ENCODE measurements at regions not wholly inside any gene's neighbourhood (a gene's known extent, or its start where the extent isn't known, plus 50 kb on each side); places are given as distances from the start of the nearest gene placed in this dataset.

DNA sequence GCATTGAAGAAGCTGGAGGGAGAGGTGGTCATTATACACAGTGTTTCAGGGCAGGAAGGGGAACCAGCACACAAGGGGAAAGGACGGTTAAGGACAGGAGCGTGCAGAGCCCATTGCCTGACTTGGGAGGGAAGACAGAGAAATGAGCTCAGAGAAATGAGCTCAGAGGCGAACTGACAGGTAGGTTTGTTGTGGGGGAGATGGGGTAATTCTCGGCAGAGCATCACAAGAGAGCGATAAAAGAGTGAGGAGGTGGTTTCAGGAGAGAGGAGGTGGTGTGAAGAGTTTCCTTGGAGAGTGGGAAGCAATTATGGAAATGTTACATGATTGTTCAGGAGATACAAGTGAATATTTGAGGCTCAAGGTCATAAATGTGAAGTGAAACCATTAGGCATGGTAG is 61.0 kb downstream of the MRGPRX1 start:
- intact Hi-C loops (cut with micrococcal nuclease): loop anchor here (10.0 kb wide), 1 partner anchor 1283 kb away; no protein-coding TSS in a partner anchor

DNA sequence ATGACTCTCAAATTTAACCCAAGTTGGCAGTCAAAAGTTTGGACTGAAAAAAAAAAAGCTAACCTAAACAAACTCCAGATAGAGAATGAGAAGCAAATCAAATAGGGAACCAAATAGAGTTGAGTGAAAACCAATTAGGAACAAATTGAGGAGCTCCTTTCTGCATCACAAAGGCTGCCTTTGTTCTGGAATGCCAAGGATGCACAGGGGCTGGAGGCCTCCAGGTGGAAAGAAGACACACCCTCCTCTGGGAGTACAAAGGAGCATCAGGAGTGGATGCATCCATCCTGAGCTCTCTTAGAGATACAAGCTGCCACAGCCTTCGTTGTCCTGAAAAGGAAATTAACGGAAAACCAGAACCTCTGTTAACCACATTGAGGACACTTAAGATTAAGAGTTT is 73.3 kb downstream of the MRGPRX1 start:
- intact Hi-C loops (cut with micrococcal nuclease): no loop called here

DNA sequence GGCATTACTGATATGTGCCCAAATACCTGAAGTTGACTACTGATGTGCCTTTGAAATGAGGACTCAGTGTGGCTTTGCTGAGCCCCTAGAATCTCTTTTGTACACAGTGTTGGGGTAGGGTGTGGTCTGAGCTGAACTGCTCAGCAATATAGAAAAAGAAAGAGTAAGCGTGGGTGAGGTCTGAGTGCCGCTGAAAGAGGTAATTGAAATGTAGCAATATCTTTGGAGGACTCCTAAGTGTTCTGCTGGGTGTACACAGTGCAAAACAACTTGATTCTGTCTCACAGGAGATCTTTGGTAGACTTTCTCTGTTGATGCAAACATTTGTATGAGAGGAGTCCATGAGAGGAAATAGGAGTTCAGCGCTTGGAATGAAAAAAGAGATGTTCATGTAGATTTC is 73.7 kb upstream of the PTPN5 start:
- intact Hi-C loops (cut with micrococcal nuclease): no loop called here

GRCh38 chr11:18853086-18853720 is 61.6 kb upstream of the PTPN5 start:
- intact Hi-C loops (cut with micrococcal nuclease): loop anchor here (1.0 kb wide), 2 partner anchors 78 to 738 kb away; no protein-coding TSS in a partner anchor

GRCh38 chr11:18849406-18849805 is 57.8 kb upstream of the PTPN5 start:
- intact Hi-C loops (cut with micrococcal nuclease): no loop called here

DNA sequence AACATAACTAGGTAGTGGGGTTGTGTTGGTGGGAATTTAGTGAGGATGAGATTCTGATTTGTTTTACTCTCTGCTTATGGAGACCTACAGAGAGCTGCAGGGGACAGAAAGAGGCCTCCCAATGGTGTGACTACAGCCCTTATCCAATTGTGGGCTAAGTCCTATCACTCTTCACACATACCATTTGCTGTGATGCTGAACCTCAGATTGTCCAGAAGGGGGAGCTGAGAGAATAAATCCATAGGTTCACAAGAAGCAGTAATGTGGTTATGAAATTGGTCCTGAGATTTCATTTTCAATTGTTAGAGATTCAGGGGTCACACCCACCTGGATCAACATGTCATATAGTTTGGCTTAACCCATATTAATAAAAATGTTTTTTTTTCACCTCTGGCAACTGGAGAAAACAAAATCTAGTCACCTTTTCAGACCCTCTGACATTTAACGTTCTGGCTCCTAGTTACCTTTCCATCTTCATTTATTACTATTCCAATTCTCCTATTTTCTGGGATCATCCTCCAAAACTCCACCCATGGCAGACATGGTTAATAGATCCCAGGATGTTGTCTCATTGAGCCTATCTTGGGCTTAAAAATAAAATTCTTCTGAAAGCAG is 53.3 kb upstream of the PTPN5 start:
- intact Hi-C loops (cut with micrococcal nuclease): no loop called here

Data from T-helper 1 cell treated with Interleukin-12 subunit alpha and Interleukin-12 subunit beta and Interleukin-4 antibody, amounts not matched to agents 30 ng/mL and 1 ng/mL, for 36 hours (primary cell).